SHP77 (cell line): ENCODE measurements at regions not wholly inside any gene's neighbourhood (a gene's known extent, or its start where the extent isn't known, plus 50 kb on each side); places are given as distances from the start of the nearest gene placed in this dataset.
"Not testable (repeated sequence)": the region's sequence is repeated elsewhere in the genome, so short reads cannot be mapped to it uniquely, and the experiment has no call there.

ENCODE experiments used
- DNase-seq, 2 experiments: peaks; one replicate each; lab custom pipeline; 2025; lab: John Stamatoyannopoulos, UW

DNA sequence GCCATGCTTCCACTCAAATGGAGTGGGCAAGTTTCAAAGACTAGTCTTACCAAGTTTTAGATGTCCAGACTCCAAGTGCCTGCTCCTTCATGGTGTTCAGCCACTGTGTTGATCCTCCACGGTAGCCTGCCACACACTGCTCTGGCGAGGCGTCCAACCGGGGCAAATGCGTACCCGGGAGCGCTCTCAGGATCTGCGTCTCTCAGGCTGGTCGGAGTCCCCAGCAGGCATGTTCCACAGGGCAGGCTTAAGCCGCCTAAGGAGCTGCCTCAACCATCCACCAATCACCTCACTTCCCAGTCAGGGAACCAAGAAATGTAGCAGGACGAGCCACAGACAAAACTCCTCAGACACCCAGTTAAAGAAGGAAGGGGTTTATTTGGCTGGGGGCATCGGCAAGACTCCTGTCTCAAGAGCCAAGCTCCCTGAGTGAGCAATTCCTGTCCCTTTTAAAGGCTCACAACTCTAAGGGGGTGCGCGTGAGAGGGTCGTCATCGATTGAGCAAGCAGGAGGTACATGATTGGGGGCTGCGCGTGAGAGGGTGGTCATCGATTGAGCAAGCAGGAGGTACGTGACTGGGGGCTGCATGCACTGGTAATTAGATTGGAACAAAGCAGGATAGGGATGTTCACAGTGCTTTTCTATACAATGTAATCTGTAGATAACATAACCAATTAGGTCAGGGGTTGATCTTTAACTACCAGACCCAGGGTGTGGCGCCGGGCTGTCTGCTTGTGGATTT lies 816.2 kb downstream of the TRIB2 start:
- DNase-seq = not testable (repeated sequence)

DNA sequence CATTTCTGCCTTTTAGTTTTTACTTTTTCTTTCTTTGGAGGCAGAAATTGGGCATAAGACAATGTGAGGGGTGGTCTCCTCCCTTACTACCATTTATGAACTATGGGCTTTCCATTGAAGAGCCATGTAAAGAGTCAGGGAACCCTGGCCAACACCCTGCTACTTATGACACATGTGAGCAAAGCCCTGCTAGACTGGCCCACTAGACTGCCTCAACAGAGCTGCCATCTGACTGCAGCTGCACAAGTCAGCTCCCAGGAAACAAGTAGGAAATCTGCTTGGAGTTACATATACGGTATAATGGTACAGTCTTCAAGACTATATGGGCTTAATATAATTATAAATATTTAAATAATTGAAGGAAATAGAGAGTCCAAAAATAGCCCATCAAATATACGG lies 816.8 kb downstream of the TRIB2 start:
- DNase-seq = no peak

DNA sequence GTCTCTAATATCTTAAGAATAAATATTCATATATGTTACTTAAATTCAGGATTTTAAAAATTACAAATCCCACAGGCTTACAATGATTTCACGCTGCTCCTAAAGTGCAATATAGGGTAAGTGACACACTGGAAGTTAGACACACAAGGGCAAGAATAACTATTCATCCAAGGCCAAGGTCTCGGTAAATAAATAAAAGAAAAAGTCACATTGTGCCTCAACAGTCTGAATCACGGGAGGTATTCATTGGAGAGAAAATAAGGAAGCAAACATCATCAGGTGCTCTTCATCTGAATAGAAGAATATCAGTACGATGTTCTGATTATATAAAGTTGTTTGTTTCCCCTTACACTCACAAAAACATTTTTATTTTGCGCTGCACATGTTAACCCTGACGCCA lies 820.2 kb downstream of the TRIB2 start:
- no peak for DNase-seq

DNA sequence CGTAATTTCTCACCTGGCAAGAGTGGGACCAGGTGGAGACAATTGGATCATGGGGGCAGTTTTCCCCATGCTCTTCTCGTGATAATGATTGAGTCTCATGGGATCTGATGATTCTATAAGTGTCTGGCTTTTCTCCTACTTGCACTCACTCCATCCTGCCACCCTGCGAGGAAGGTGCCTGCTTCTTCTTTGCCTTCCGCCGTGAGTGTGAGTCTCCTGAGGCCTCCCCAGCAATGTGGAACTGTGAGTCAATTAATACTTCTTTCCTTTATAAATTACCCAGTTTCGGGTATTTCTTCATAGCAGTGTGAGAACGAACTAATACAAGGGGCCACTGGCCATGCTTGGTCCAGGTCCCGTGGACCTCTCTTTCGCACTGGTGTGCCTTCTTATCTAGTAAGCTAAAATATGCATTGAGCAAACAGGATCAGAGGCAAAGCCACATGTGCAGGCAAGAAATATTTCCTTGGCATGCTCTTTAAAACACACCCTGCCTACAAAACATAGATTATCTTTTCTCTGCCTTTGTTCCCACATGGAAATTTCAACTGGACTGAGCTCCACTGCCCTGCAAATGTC lies 821.1 kb downstream of the TRIB2 start:
- DNase-seq = no peak

DNA sequence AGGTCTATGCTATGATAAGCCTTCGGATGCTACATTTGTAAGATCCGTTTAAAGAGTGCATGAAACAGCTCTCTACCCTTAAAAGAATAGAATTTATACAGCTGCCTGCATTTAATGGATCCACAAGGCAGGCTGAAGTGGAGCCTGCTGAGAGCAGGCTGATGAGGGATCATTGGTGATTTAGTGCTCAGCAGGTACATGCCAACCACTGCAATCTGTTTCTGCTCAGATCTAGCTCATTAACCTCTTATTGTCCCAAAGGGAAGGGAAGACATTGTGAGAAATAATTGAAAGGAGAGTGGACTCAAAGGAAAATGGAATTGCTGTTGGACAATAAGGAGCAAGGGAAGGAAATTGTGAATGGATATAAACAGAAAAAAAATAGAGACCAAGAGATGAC lies 822.6 kb downstream of the TRIB2 start:
- no peak for DNase-seq

DNA sequence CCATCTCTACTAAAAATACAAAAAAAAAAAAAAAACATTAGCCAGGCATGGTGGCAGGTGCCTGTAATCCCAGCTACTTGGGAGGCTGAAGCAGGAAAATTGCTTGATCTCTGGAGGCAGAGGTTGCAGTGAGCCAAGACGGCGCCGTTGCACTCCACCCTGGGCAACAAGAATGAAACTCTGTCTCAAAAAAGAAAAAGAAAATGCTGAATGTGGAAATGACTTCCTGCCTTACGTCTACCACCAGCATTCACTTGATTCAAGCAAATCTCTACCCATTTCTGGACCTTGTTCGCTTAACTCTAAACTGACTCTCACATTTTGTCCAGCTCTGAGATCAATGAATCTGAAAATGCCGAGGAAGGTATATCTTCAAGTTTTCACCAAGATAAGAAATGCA lies 825.3 kb downstream of the TRIB2 start:
- no peak for DNase-seq

DNA sequence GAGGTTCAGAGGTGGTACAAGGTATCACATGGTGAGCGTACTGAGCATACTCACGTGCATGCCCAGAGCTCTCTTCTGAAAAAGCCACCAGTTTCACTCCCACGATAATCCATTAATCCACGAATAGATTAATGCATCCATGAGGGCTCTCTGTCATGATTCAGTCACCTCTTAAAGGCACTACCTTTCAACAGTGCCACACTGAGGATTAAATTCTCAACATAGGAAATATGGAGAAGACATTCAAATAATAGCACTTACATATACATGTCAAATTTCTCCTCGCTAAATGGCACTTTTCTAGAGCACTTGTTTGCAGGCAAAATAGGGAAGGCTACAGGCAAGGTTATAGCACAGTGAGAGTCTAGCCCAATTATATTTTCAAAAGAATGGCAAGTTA lies 825.9 kb downstream of the TRIB2 start:
- no peak for DNase-seq

DNA sequence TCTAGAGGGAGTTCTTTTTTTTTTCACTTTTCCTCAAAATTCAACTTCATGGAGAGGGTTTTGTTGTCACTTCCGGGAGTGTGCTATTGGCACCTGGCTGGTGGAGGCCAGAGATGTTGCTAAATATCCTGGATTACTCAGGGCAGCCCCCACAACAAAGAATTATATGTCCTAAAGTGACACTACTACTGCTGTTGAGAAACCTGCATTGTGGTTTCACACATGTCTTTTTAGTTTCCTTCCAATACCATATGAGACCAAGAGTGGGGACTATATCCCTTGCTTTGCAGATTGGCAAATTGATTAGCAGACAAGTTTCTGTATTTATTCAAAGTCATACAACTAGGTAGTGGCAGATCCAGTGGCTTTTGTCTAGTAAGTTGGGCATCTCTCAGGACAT lies 826.8 kb downstream of the TRIB2 start:
- no peak for DNase-seq

DNA sequence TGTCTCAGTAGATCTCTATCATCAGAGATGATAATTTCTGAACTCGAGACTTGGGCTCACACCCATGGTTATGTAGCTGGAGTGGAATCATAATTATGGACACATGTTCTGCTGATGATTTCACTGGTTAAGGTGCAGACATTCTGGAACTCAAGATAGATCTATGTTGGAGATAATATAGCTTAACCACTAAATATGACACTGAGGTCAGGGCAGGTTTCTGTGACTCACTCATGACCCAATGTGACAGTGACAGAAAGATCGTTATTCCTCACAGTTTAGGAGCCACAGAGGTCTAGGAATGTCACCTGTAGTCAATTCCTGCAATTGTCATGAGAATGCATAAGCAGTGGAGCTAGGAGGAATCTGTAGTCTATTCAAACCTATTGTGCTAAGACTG lies 828.6 kb downstream of the TRIB2 start:
- DNase-seq = no peak

DNA sequence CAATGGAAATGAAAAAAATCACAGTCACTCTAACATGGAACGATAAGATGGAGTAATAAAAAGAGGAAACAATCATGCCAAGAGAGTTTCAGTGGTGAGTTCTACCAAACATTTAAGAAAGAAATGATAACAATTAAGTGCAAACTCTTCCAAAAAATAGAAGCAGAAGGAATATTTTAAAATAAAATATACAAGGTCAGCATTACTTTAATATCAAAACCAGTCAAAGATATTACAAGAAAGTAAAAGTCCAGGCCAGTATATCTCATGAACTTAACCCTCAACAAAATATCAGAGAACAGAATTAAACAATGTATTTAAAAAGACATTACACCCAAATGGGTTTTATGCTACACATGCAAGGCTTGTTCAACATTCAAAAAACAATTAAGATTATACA lies 829.4 kb downstream of the TRIB2 start:
- no peak for DNase-seq

DNA sequence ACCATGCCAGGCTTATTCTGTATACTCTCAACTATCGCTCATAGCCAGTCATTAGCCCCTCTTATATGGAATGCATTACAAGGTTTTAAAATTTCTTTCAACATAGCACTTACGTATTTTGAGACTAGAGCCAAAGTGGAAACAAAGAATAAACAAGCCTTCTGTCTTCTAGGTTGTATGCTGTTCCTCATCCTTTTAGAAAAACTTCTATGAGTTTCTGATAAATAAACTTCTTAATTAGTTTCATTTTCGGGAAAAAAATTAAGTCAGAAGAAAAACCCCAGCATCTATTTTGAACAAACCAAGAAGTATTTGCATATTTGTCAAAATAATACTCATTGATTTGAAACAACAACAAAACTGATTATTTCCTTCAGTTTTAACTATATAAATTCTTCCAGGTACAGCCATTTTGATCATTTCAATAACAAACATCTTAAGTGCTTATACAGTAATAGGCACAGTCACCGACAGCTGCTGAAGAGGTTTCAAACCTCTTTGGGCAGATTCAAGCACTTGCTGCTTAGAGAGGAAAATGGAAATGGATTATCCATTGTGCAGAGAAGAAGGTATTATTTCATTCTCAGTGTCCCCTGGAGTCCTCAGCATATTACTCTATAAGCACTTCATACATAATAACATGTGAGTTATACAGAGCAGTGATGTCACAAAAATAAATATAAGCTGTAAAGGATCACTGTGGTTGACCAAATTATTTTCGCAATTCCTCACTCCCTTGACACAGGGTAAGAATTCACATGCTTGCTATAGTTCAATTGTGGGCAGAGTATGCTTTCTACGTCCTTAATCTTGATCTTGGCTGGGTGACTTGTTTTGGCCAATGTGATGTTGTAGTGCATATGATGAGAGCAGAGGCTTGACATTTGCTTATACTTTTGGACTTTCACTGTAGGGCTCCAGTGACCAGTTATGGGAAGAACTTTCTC lies 833.8 kb downstream of the TRIB2 start:
- no peak for DNase-seq

DNA sequence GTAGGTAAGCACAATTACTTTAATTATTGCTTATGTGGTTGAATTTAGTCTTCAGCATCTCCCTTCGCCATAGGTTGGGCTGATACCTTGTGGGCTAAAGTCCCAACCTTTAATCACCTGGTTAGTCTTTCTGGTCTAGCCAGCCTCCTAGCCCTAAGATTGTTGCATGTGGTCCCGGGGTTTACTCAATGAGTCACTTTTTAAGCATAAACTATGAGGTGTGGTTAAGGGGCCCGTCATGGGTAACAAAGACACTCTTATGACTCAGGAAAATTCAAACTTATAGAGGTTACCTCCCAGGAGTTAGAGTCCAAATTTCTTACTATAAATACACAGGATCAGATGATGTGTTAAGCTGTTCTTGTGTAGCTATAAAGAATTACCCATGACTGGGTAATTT lies 841.6 kb downstream of the TRIB2 start:
- no peak for DNase-seq

DNA sequence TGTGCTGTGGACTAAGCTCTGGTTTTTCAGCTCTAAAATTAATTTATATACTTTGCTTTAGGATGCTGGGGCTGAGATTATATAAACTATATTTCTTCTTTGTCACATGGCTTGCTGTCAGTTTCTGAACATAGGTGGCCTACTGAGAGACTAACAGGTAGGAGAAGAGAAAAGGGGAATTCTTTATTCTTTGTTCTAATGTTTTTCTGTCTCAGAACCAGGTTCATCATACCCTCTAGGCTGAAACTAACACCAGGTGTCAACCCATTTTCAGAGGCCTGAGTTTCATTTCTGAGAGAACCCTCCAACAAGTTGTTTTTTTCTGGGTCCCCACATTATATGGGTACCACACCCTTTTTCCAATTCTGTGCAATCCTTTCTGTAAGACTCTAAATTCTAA lies 843.6 kb downstream of the TRIB2 start:
- no peak for DNase-seq

DNA sequence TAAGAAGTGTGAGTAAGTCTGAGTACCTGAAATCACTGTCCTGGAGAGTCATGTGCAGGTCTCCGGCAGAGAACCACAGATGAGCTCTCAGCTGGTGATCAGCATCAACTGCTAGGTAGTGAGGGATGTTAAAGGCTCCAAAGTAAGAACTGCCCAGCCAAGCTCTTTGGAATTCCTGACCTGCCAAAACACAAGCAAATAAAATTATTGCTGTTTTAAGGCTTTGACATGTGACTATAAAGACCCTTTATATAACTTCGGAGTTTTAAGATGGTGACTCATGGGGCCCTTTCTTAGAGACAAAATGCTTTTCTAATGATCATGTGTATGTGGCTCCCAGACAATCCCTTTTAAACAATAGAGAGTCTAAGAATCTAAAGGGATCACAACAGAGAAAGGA lies 855.7 kb downstream of the TRIB2 start:
- no peak for DNase-seq

DNA sequence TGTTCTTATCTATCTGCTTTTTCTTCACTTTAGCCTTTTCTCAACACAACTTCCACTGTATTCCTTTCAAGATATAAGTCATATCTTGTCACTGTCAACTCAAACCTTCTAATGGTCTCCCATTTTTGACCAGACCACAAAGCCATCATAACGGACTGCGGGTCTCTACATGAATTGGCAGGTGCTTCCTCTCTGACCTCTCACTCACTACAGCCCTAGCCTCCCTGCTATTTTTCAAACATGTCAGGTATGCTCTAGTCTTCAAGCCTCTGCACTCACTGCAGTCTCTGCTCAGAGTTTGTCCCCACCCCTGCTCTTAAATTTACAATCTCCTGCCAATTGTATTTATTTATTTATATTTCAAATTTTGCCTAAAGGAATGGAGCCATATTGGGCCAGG lies 858.1 kb downstream of the TRIB2 start:
- no peak for DNase-seq

DNA sequence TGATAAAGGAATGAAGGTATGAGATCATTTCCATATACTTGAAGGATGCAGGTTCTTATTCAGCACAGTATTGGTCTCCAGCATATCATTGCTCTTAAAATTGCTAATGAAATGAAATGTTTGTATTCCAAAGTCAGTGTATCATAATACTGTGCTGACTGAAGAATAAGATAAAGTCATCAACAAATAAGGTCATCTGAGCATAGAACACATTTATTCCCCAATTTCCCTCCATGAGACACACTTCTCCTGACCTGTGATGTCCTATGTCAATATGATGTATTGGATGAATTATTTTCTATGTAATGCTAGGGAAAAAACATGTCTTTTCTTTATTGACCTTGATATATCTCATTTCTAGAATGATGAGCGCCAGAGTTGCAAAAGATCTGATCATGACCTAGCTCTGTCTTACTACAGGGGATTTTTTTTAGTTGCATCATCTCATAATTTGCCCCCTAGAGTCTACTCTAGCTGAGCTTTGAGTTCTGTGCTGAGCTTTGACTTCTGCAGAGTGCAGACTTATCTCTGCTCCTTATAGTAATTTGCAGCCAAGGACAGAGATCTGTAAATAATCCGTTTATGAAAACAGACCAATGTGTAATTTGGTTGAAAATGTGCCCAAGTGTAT lies 859.8 kb downstream of the TRIB2 start:
- DNase-seq = no peak

DNA sequence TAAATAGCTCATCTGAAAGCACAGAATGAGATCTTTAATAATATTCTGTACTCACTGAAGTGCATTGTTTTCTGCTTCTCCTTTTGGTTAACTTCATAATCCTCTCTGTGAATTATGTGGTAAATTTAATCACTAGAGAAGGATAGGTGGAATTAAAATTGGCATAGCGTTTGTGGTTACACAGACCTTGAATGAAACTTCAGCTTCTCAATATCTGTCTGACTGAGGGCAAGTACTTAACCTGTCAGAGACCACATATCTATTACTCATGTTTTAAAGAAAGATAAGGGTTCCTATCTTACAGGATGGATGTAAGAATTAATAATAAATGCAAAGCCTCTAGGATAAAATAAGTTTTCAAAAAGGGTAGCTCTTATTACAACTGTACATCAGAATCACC lies 861.8 kb downstream of the TRIB2 start:
- no peak for DNase-seq

DNA sequence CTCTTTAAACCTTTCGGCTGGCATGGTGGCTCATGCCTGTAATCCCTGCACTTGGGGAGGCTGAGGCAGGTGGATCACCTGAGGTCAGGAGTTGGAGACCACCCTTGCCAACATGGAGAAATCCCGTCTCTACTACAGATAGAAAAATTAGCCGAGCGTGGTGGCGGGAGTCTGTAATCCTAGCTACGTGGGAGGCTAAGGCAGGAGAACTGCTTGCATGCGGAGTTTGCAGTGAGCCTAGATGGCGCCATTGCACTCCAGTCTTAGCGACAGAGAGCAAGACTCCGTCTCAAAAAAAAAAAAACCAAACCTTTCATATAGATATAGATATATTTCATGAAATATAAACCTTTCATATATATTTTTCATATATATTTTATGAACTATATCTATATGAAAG lies 864.7 kb downstream of the TRIB2 start:
- peak in 1 of 2 experiments; percentile 4 for DNase-seq

DNA sequence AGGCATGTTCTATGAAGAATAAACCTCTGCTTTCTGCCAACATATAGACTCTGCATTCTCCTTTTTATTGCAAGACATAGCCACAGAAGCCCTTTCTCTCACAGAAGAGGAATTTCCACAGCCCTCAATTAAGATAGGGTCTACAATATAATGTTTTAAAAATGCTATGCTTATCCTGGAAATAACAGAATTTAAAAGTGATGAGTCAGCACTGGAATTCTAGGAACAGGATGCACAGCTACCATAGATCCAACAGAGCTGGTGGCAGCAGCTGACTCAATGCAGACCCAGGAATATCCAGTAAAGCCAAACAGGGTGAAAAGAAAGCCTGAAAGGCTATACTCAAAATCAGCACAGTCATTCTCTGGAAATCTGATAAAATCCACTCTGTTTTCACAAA lies 866.9 kb downstream of the TRIB2 start:
- no peak for DNase-seq

DNA sequence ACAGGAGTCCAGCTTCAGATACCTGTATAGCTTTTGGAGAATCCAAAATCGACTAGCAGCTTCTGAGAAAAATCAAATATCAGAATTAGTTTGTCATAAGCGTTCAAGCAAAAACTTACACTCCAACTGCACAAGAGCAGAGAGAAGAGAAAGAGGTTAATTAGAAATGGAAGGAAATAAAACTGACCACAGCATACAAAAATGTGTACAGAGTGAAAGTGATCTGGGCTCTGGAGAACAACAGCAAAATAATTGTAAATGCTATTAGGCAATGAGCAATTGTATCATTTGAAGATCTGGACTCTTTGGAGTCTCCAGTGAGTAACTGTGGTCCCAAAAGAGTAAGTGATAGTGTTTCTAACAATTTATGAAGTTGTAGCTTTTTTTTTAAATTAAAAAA lies 867.3 kb downstream of the TRIB2 start:
- DNase-seq = no peak

DNA sequence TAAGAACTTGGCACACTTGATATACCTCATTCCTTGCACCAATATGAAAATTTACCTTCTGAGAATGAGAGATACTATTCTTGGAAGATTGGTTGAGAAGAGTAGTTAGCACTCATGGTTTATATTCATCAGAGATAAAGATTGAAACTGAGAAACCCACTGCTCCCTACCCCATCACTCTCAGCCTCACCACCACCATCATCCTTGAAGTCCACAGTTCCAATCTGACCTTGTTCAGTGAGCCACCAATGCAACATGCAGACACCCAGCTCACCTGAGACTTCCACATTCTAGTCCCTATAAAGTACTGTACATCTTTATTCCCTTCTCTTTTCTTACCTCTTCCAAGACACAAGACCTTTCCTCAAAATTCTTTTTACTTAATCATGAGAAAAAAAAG lies 869.0 kb downstream of the TRIB2 start:
- no peak for DNase-seq

DNA sequence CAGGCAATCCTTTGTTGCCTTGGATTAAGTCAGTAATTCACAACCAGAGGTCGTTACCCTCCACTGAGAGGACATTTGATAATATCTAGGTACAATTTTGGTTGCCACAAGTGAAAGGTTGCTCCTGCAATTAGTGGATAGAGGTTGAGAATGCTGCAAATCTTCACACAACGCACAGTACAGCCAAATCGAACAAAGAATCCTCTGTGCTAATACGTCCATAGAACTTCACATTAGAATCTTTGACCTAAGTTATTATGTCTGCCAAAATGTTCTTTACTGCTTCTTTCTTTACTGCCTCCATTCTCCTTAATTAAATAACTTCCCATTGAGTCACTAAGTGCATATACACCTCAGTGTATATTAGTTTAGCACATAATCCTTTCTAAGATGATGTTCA lies 879.5 kb downstream of the TRIB2 start:
- DNase-seq = no peak

DNA sequence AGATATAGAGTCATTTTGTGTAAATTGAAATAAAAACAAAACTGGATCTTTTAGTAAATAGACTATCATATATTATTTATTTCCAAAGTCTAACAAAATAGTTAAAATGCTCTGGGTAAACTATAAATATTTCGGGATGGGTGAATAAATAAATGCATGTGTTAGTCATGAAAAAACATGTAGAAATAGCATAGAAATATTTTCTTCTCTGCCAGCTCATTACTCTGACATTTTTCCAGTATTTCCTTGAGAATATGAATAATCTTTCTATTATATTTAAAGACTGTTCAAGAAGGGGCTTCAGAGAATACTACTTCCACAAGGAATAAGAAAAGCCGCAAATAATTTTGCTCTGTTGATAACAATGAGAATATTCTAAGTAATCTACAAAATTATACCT lies 880.4 kb downstream of the TRIB2 start:
- DNase-seq = no peak
